Esophagus (tissue), 2 donors: ENCODE measurements at regions not wholly inside any gene's neighbourhood (a gene's known extent, or its start where the extent isn't known, plus 50 kb on each side); places are given as distances from the start of the nearest gene placed in this dataset.

Experiments
- H3K27ac ChIP-seq, 2 donors: one replicate each; pipeline ENCODE4 v1.5.1; 2013; ENCODE audit warnings: low read depth in 2 of 2, mild to moderate bottlenecking in 2 of 2, inconsistent platforms in 1 of 2, low read length in 1 of 2, moderate library complexity in 1 of 2
- H3K27me3 ChIP-seq, 2 donors: one replicate each; pipeline ENCODE4 v1.6.1; 2013; ENCODE audit warnings: low read length in 2 of 2, control low read depth in 1 of 2, mild to moderate bottlenecking in 1 of 2; ENCODE audit not compliant: insufficient read depth in 2 of 2, control insufficient read depth in 1 of 2
- H3K36me3 ChIP-seq, 2 donors: one replicate each; pipeline ENCODE4 v1.6.1; 2013; ENCODE audit warnings: low read length in 1 of 2; ENCODE audit not compliant: control insufficient read depth in 2 of 2, insufficient read depth in 2 of 2
- H3K4me1 ChIP-seq, 2 donors: one replicate each; pipeline ENCODE4 v1.6.1; 2013; ENCODE audit warnings: low read length in 1 of 2; ENCODE audit not compliant: control insufficient read depth in 2 of 2, insufficient read depth in 2 of 2
- H3K4me3 ChIP-seq, 2 donors: one replicate each; pipeline ENCODE4 v1.5.1; 2013; ENCODE audit warnings: low read length in 2 of 2, mild to moderate bottlenecking in 2 of 2, low read depth in 1 of 2, moderate library complexity in 1 of 2
- H3K9me3 ChIP-seq, 2 donors: one replicate each; pipeline ENCODE4 v1.6.1; 2013; ENCODE audit warnings: mild to moderate bottlenecking in 2 of 2, low read depth in 1 of 2, low read length in 1 of 2, moderate library complexity in 1 of 2; ENCODE audit not compliant: control insufficient read depth in 2 of 2, insufficient read depth in 1 of 2
- WGBS, 2 donors: extraction: QIAGEN DNeasy Blood & Tissue Kit; methylation state at CpG; one replicate each; pipeline ENCODE4 v1.1.7; 2013; 5-methylcytosine and 5-hydroxymethylcytosine counted together
- donor health status: healthy with polysubstance abuse.
- donor health status: Bipolar disorder and iron deficiency.

- Histone ChIP-seq H3K4me3 (no peak overlapping the region), H3K27me3 (no peaks in the 10 kb centered on the region), H3K27ac (no peak overlapping the region), H3K36me3 (no peaks in the 10 kb centered on the region), H3K4me1 (no peaks in the 10 kb centered on the region), H3K9me3 (no peaks in the 10 kb centered on the region)
- WGBS, 2 donors = 65 to 77% methylated on average over 4 of the region's 4 CpGs
These were observed 210.0 kb upstream of the LYZL1 start for GRCh38 chr10:29078919-29079318.

DNA sequence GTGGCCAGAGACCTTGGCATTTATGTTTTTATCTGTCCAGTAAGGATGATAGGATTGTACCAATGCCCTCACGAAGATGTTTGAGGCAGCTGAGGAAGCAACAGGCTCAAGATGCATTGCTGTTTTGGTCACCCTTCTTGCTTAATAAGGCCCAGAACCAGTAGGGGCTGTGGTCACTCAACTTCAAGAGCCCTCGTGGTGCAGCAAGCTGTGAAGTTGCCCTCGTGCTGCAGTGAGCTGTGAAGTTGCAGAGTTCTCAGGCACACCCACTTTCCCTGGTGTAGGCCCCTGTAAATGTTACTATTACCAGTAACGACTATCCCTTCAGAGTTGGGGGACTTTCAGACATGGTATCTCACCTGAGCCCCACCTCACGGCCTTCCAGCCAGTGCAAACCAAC, 207.6 kb upstream of the LYZL1 start:
- H3K27ac ChIP-seq = no peak overlapping the region
- H3K4me3 ChIP-seq = no peak overlapping the region
- H3K27me3 ChIP-seq = no peaks in the 10 kb centered on the region
- 81 to 88% methylated on average over 5 of the region's 5 CpGs for WGBS, 2 donors
- no peaks in the 10 kb centered on the region for H3K9me3 ChIP-seq
- no peaks in the 10 kb centered on the region for H3K36me3 ChIP-seq
- H3K4me1 ChIP-seq = no peaks in the 10 kb centered on the region

- no peaks in the 10 kb centered on the region for H3K9me3 ChIP-seq
- H3K4me1 ChIP-seq = no peaks in the 10 kb centered on the region
- H3K36me3 ChIP-seq = no peaks in the 10 kb centered on the region
- 69 to 83% methylated on average over 13 of the region's 13 CpGs for WGBS, 2 donors
- no peak overlapping the region for H3K27ac ChIP-seq
- H3K27me3 ChIP-seq = no peaks in the 10 kb centered on the region
- H3K4me3 ChIP-seq = no peak overlapping the region
These were observed 206.8 kb upstream of the LYZL1 start for GRCh38 chr10:29081951-29082685.

DNA sequence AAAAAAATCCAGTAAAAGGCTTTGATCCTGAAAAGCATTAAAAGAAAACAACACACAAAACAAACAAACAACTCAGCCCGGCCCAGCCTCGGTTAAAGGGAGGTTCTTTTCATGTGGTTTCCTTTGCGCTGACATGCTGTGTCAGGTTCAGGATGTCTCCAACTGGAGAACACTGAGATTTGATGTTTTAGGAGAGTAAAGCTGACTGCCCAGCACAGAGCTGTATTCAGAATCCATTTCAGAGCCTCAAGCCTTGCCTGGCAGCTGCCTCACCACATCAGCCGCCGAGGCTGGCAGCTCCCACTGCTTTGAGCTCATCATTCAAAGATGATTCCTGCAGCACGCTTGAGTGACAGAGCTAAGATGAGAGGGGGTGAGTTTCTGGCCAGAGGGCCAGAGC, 205.8 kb upstream of the LYZL1 start:
- no peak overlapping the region for H3K4me3 ChIP-seq
- WGBS, 2 donors = 56 to 70% methylated on average over 6 of the region's 6 CpGs
- no peaks in the 10 kb centered on the region for H3K9me3 ChIP-seq
- H3K36me3 ChIP-seq = no peaks in the 10 kb centered on the region
- no peaks in the 10 kb centered on the region for H3K4me1 ChIP-seq
- H3K27ac ChIP-seq = no peak overlapping the region
- H3K27me3 ChIP-seq = no peaks in the 10 kb centered on the region

- Histone ChIP-seq H3K4me3 (no peak overlapping the region), H3K36me3 (no peaks in the 10 kb centered on the region), H3K27ac (no peak overlapping the region), H3K27me3 (no peaks in the 10 kb centered on the region), H3K4me1 (no peaks in the 10 kb centered on the region), H3K9me3 (no peaks in the 10 kb centered on the region)
- 71 to 82% methylated on average over 8 of the region's 8 CpGs for WGBS, 2 donors
These were observed 204.1 kb upstream of the LYZL1 start for GRCh38 chr10:29084681-29085307.

DNA sequence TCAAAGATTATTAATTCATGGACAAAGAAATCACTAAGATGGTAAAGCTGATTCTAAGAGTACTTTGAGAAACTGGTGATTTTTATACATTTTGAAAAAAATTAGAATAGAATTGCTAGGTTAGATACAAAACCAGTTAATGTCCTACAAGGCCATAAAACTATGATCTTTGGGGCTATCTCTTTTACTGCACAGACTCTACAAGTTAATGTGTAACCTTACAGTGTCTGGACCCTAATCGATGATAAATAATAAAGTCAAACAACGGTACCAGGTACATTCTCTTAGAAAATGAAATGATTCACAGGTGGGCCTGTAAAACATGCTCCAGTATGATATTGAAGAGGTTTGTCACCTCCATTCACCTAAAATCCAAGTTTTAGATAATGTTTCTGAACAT, 199.8 kb upstream of the LYZL1 start:
- no peaks in the 10 kb centered on the region for H3K4me1 ChIP-seq
- no peak overlapping the region for H3K4me3 ChIP-seq
- 81 to 83% methylated on average over 2 of the region's 2 CpGs for WGBS, 2 donors
- H3K27ac ChIP-seq = no peak overlapping the region
- H3K27me3 ChIP-seq = no peaks in the 10 kb centered on the region
- no peaks in the 10 kb centered on the region for H3K36me3 ChIP-seq
- no peaks in the 10 kb centered on the region for H3K9me3 ChIP-seq

GRCh38 chr10:29096303-29096824, 192.5 kb upstream of the LYZL1 start:
- WGBS, 2 donors = 65 to 67% methylated on average over 2 of the region's 2 CpGs
- Histone ChIP-seq H3K36me3 (no peaks in the 10 kb centered on the region), H3K9me3 (no peaks in the 10 kb centered on the region)

DNA sequence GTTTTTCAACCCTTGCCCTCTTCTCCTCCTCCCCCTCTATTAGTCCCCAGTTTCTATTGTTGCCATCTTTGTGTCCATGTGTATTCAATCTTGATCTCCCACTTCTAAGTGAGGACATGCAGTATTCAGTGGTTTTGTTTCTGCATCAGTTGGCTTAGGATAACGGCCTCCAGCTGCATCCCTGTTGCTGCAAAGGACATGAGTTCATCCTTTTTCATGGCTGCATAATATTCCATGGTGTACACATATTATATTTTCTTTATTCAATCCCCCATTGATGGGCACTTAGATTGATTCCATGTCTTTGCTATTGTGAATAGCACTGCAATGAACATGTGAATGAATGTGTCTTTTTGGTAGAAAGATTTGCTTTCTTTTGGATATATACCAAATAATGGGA, 190.4 kb upstream of the LYZL1 start:
- no peaks in the 10 kb centered on the region for H3K27me3 ChIP-seq
- WGBS, 2 donors = 62 to 71% methylated on average over 1 of the region's 1 CpG

More at GRCh38 chr10:29096303-29096824, 192.5 kb upstream of the LYZL1 start:
- H3K4me1 ChIP-seq = no peaks in the 10 kb centered on the region
- no peak overlapping the region for H3K27ac ChIP-seq
- H3K4me3 ChIP-seq = no peak overlapping the region
- H3K27me3 ChIP-seq = no peaks in the 10 kb centered on the region

DNA sequence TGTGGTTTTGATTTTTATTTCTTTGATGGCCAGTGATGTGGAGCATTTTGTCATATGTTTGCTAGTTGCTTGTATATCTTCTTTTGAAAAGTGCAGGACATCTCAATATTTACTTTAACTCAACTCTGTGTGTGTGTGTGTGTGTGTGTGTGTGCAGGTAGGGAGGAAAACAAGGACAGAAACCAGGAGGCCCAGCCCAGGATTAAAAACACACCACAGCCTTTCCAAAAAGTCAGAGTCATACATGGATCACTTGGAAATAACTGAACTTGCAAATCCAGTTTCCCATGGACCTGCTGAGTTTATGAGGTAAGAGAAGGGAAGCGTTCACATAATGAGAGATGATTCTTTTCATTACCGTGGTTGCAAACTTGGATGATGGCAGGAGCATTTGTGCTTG, 189.9 kb upstream of the LYZL1 start:
- 29 to 34% methylated on average over 2 of the region's 2 CpGs for WGBS, 2 donors
- no peaks in the 10 kb centered on the region for H3K9me3 ChIP-seq
- H3K4me3 ChIP-seq = no peak overlapping the region
- H3K27me3 ChIP-seq = no peaks in the 10 kb centered on the region
- no peaks in the 10 kb centered on the region for H3K4me1 ChIP-seq
- H3K36me3 ChIP-seq = no peaks in the 10 kb centered on the region
- H3K27ac ChIP-seq = no peak overlapping the region

More for the DNA sequence above, 190.4 kb upstream of the LYZL1 start:
- H3K4me1 ChIP-seq = no peaks in the 10 kb centered on the region
- no peaks in the 10 kb centered on the region for H3K36me3 ChIP-seq
- no peak overlapping the region for H3K4me3 ChIP-seq
- no peaks in the 10 kb centered on the region for H3K9me3 ChIP-seq
- H3K27ac ChIP-seq = no peak overlapping the region

GRCh38 chr10:29099415-29099814, 189.5 kb upstream of the LYZL1 start:
- no peaks in the 10 kb centered on the region for H3K4me1 ChIP-seq

More at GRCh38 chr10:29099415-29099814, 189.5 kb upstream of the LYZL1 start:
- 74 to 86% methylated on average over 5 of the region's 5 CpGs for WGBS, 2 donors
- H3K27ac ChIP-seq = no peak overlapping the region
- no peaks in the 10 kb centered on the region for H3K36me3 ChIP-seq
- H3K9me3 ChIP-seq = no peaks in the 10 kb centered on the region
- H3K4me3 ChIP-seq = no peak overlapping the region
- no peaks in the 10 kb centered on the region for H3K27me3 ChIP-seq
